D341Med (cell line): ENCODE measurements at regions not wholly inside any gene's neighbourhood (a gene's known extent, or its start where the extent isn't known, plus 50 kb on each side); places are given as distances from the start of the nearest gene placed in this dataset.

Experiments used
- DNase-seq: peaks from one replicate; pipeline ENCODE4 v3.0.0; 2012; ENCODE audit warnings: low spot score

DNA sequence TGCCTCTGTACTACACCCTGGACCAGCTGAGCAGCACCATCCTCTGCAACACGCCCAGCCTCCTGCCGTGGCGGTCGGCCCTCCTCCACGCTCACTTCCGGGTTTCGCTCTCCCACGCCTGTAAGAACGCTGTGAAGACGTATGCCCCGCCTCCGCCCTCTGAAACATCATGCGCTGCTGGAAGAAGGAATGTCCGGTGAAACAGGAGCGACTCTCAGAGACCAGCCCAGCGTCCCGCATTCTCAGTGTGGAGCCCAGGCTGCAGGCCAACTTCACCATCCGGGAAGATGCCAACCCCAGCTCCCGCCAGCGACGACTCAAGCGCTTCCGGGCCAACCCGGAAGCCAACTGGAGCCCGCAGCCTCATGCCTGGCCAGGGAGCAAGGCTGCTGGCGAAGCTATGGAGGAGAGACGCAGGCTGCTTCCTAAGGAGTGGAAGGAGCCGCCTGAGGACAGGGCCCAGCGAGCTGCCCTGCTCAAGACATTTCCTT lies 186.1 kb upstream of the SLITRK2 start:
- no peak for DNase-seq

- no peak for DNase-seq
Observed at GRCh38 chrX:145654486-145654885, 163.1 kb upstream of the SLITRK2 start.

- no peak for DNase-seq
Observed at GRCh38 chrX:145673841-145674240, 143.8 kb upstream of the SLITRK2 start.

- DNase-seq, result no peak
Observed at GRCh38 chrX:145677109-145677817, 140.4 kb upstream of the SLITRK2 start.

- no peak for DNase-seq
Observed at GRCh38 chrX:145682518-145683298, 134.9 kb upstream of the SLITRK2 start.

- DNase-seq, result no peak
Observed at GRCh38 chrX:145687146-145687545, 130.5 kb upstream of the SLITRK2 start.

DNA sequence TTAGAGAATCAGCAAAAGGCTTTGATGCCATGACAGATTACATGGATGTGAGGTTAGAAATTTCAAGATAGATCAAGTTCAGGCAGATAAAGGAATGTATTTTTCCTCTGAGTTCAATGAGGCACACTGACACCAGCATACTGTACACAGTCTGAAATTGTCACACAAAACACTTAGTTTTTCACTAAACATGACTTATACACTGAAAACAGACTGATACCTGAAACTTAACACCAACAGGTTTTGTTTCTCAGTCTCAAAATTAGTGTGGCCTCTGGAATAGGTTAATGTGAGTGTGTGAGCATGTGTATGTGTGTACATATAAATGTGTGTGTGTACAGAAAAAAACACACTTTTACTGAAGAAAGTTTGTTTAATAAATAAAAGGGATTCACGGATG lies 129.9 kb upstream of the SLITRK2 start:
- DNase-seq, result no peak

DNA sequence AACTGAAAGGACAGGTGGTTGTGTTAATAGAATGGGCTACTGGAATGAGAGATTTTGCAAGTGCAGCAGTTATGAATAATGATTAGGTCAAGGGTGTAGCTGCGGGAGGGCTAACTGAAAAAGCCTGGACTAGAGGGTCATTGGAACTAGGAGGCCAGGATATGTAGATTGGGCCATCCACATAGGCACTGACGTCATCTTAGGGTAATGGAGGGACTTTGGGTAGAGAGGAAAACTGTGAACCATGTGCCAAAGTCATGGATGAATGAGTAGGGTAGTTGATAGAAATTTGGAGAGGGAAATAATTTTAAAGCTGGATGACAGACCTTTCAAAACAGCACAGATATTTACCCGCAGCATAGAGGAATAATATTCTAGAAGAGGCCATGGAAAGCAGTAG lies 123.6 kb upstream of the SLITRK2 start:
- no peak for DNase-seq

GRCh38 chrX:145715641-145716138 lies 101.9 kb upstream of the SLITRK2 start:
- no peak for DNase-seq

- no peak for DNase-seq
Observed at GRCh38 chrX:145716226-145716625, 101.4 kb upstream of the SLITRK2 start.

GRCh38 chrX:145727476-145727875 lies 90.2 kb upstream of the SLITRK2 start:
- DNase-seq, result no peak

DNA sequence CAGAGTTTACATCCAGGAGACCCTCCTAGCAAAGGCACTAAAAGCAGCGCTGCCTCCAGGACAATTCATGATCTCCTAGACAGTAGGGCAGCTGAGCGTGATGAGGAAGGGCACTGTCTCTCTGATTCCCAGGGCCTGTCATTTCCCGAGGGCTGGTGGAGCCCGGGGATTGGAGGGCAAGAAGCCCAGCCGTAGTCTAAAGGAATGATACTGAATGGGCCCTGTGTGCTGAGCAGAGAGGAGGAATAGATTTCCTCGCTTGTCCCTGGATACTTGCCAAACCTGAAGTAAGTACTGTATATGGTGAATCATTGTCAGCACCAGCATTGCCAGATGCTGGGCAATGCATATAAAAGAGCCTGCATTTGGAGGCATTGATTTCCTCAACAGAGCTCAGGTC lies 88.0 kb upstream of the SLITRK2 start:
- DNase-seq, result no peak

DNA sequence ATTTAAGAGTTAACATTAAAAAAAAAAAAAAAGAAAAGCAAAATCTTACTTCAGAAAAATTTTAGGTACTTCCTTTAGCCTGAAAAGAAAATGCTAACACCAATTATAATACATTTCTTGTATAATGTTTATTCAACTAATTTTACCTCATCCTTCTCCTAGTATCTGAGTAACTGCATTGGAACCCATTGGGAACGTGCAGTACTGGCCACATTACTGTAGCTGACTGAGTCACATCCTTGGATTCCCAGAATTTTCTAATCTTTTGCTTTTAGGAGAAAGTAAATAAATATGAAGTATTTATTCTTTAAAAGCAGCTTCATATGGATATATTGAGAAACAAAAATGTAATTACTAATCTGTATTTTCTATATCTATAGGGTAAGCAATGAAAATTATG lies 82.6 kb upstream of the SLITRK2 start:
- DNase-seq, result no peak

DNA sequence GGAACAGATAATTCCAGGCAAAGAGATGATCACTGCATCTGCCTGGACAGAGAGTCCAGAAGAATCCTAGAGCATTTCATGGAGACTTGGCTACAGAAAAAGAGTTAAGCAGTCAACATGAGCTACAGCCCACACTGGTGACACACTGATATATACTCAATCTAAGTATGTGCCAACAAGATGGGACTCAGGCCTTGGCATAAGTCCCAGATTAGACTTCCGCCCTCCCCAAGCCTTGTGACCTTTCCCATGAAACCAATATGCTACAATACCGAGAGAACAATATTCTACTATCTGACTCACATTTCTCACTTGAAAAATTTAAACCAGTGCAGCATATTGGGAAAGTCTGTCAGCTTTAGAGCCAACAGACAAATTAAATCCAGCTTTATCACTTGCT lies 65.7 kb upstream of the SLITRK2 start:
- no peak for DNase-seq
